OCI-LY7 (cell line): ENCODE measurements at regions not wholly inside any gene's neighbourhood (a gene's known extent, or its start where the extent isn't known, plus 50 kb on each side); places are given as distances from the start of the nearest gene placed in this dataset.

Experiments used
- BruUV-seq: library from RNA; stranded (reverse); fragments of 400-500 nt; replicated peaks from 2 replicates; lab custom pipeline; 2021; lab: Mats Ljungman, UMichigan
- CTCF ChIA-PET: fragments of 300-600 bp; sonication (Branson Sonifier 250); formaldehyde crosslinking; loops from one replicate; lab custom pipeline; 2022; ENCODE audit warnings: antibody characterized with exemption; ENCODE audit not compliant: unreplicated experiment; lab: Charles Lee
- POLR2A ChIA-PET: fragments of 300-600 bp; sonication (Branson Sonifier 250); formaldehyde crosslinking; loops from one replicate; lab custom pipeline; 2022; ENCODE audit warnings: antibody characterized with exemption; lab: Charles Lee
- DNase-seq: peaks from one replicate; pipeline ENCODE4 v3.0.0-alpha.2; 2015; ENCODE audit warnings: low spot score
- H2AFZ ChIP-seq: fragments of 200-600 bp; sonication (generic), shearing (Covaris generic); 2 replicates; pipeline ENCODE4 v1.6.1; 2014; ENCODE audit warnings: mild to moderate bottlenecking, antibody characterized with exemption, low read length, moderate library complexity
- H3K27ac ChIP-seq: fragments of 200-600 bp; sonication (generic); 2 replicates; pipeline ENCODE4 v1.5.1; 2014; ENCODE audit warnings: mixed run types, low read depth, mild to moderate bottlenecking, moderate library complexity, low read length, inconsistent platforms; ENCODE audit not compliant: poor library complexity, severe bottlenecking
- H3K36me3 ChIP-seq: fragments of 200-600 bp; sonication (generic); 2 replicates; pipeline ENCODE4 v1.6.1; 2014; ENCODE audit warnings: mild to moderate bottlenecking, antibody characterized with exemption, low read length, moderate library complexity, mixed read lengths; ENCODE audit not compliant: insufficient read depth
- H3K4me1 ChIP-seq: fragments of 200-600 bp; sonication (generic); 2 replicates; pipeline ENCODE4 v1.5.1; 2014; ENCODE audit warnings: mild to moderate bottlenecking, low read length; ENCODE audit not compliant: insufficient read depth, poor library complexity, severe bottlenecking
- H3K4me2 ChIP-seq: fragments of 200-600 bp; sonication (generic); 2 replicates; pipeline ENCODE4 v1.6.1; 2014; ENCODE audit warnings: mild to moderate bottlenecking, low read length
- H3K4me3 ChIP-seq: fragments of 200-600 bp; sonication (generic); 2 replicates; pipeline ENCODE4 v1.5.1; 2014; ENCODE audit warnings: mild to moderate bottlenecking, low read depth, low read length; ENCODE audit not compliant: poor library complexity, severe bottlenecking
- H3K79me2 ChIP-seq: fragments of 200-600 bp; sonication (generic); 2 replicates; pipeline ENCODE4 v1.6.1; 2016; ENCODE audit warnings: low read depth, mild to moderate bottlenecking, low read length, moderate library complexity, mixed read lengths; ENCODE audit not compliant: insufficient read depth
- H3K9me2 ChIP-seq: fragments of 200-600 bp; sonication (generic); 2 replicates; pipeline ENCODE4 v1.6.1; 2016; ENCODE audit warnings: mild to moderate bottlenecking, low read length, mixed read lengths; ENCODE audit not compliant: insufficient read depth
- H3K9me3 ChIP-seq: fragments of 200-600 bp; sonication (generic); 2 replicates; pipeline ENCODE4 v1.6.1; 2014; ENCODE audit warnings: mild to moderate bottlenecking, mixed run types, low read length, mixed read lengths
- H4K20me1 ChIP-seq: fragments of 200-600 bp; sonication (generic); 2 replicates; pipeline ENCODE4 v1.6.1; 2014; ENCODE audit warnings: mild to moderate bottlenecking, antibody characterized with exemption, low read length, moderate library complexity, mixed read lengths; ENCODE audit not compliant: insufficient read depth
- CTCF ChIP-seq: fragments of 200-600 bp; sonication (generic); conservative IDR thresholded peaks from 2 replicates; pipeline ENCODE4 v1.5.1; 2014; ENCODE audit warnings: mild to moderate bottlenecking, antibody characterized with exemption, low read length, moderate library complexity, mixed read lengths
- EZH2phosphoT487 ChIP-seq: fragments of 200-600 bp; sonication (generic); IDR thresholded peaks from 2 replicates; pipeline ENCODE4 v1.6.1; 2018; ENCODE audit warnings: low read depth, borderline replicate concordance, mild to moderate bottlenecking, mixed run types, antibody characterized with exemption, low read length, moderate library complexity, mixed read lengths
- intact Hi-C: fragments of 100-400 bp; cut with micrococcal nuclease; formaldehyde crosslinking; loops from one replicate; pipeline ENCODE4 v1.10.0; 2022; ENCODE audit not compliant: unreplicated experiment

- ChIA-PET CTCF (no interaction called here), POLR2A (interaction anchor here (0.6 kb wide), 1 partner anchor 1190 kb away, joined by 3 read pairs; no protein-coding TSS in a partner anchor)
- BruUV-seq: no TSS peak
- no peak overlapping the region for H3K4me3 ChIP-seq
- no peaks in the 10 kb centered on the region for H4K20me1 ChIP-seq
- H3K4me2 ChIP-seq: no peak overlapping the region
- TF ChIP-seq EZH2phosphoT487 (no peak), CTCF (no peak)
- intact Hi-C loops: no loop called here
- H3K27ac ChIP-seq: no peak overlapping the region
- H3K9me3 ChIP-seq: no peaks in the 10 kb centered on the region
- no peak overlapping the region for H2AFZ ChIP-seq
- H3K36me3 ChIP-seq: no peaks in the 10 kb centered on the region
- no peak for DNase-seq
- H3K4me1 ChIP-seq: no peaks in the 10 kb centered on the region
- H3K9me2 ChIP-seq: no peaks in the 10 kb centered on the region
- H3K79me2 ChIP-seq: no peaks in the 10 kb centered on the region
These were observed 609.8 kb upstream of the GALNTL6 start for GRCh38 chr4:171203425-171203824.

- no TSS peak for BruUV-seq
- DNase-seq: no peak
- Histone ChIP-seq H3K36me3 (no peaks in the 10 kb centered on the region), H3K4me3 (no peak overlapping the region), H3K9me3 (no peaks in the 10 kb centered on the region), H3K27ac (no peak overlapping the region), H4K20me1 (no peaks in the 10 kb centered on the region), H3K9me2 (no peaks in the 10 kb centered on the region), H3K4me2 (no peak overlapping the region), H2AFZ (no peak overlapping the region), H3K79me2 (no peaks in the 10 kb centered on the region), H3K4me1 (no peaks in the 10 kb centered on the region)
- CTCF ChIA-PET: no interaction called here
- POLR2A ChIA-PET: interaction anchor here (0.6 to 0.7 kb wide), 3 partner anchors 72 to 1190 kb away, joined by 3 read pairs; no protein-coding TSS in a partner anchor
- intact Hi-C loops: no loop called here
- TF ChIP-seq EZH2phosphoT487 (no peak), CTCF (no peak)
These were observed 610.3 kb upstream of the GALNTL6 start for GRCh38 chr4:171202908-171203307.

- DNase-seq: no peak
- no peak overlapping the region for H3K27ac ChIP-seq
- no peak overlapping the region for H2AFZ ChIP-seq
- no peak overlapping the region for H3K4me3 ChIP-seq
- H3K4me1 ChIP-seq: no peaks in the 10 kb centered on the region
- H3K4me2 ChIP-seq: no peak overlapping the region
- H4K20me1 ChIP-seq: no peaks in the 10 kb centered on the region
- no peaks in the 10 kb centered on the region for H3K36me3 ChIP-seq
- BruUV-seq: no TSS peak
- no peaks in the 10 kb centered on the region for H3K9me2 ChIP-seq
- TF ChIP-seq CTCF: 0 out of 2 replicates have a peak, but pooled peaks have one; percentile 36
- TF ChIP-seq EZH2phosphoT487: no peak
- H3K79me2 ChIP-seq: no peaks in the 10 kb centered on the region
- intact Hi-C loops: loop anchor here (2.0 kb wide), 1 partner anchor 196 kb away; no protein-coding TSS in a partner anchor
- ChIA-PET POLR2A (interaction anchor here (1.0 kb wide), 1 partner anchor 15 kb away, joined by 3 read pairs; no protein-coding TSS in a partner anchor), CTCF (no interaction called here)
- H3K9me3 ChIP-seq: no peaks in the 10 kb centered on the region
These were observed 626.5 kb upstream of the GALNTL6 start for GRCh38 chr4:171186700-171187099.
